Keratinocyte (primary cell): ENCODE measurements at regions not wholly inside any gene's neighbourhood (a gene's known extent, or its start where the extent isn't known, plus 50 kb on each side); places are given as distances from the start of the nearest gene placed in this dataset.

Experiments used
- DNase-seq: peaks from one replicate; pipeline ENCODE4 v3.0.0-alpha.2; 2011; ENCODE audit warnings: low read depth, missing footprints, low spot score
- FAIRE-seq: peaks from 2 replicates; lab custom pipeline; 2011; peaks lifted over from hg19 to GRCh38; lab: Jason Lieb, UNC
- H2AFZ ChIP-seq: 2 replicates; pipeline ENCODE4 v1.6.0; 2012; ENCODE audit warnings: low read length, control low read depth, inconsistent platforms; ENCODE audit not compliant: control insufficient read depth
- H3K27ac ChIP-seq: 2 replicates; pipeline ENCODE4 v1.5.1; 2011; ENCODE audit warnings: low read length; ENCODE audit not compliant: control insufficient read depth, insufficient read depth
- H3K27me3 ChIP-seq: 3 replicates; pipeline ENCODE4 v1.6.0; 2011; ENCODE audit warnings: low read length; ENCODE audit not compliant: control insufficient read depth, insufficient read depth; ENCODE audit errors: extremely low read depth
- H3K36me3 ChIP-seq, 2 experiments: 2 replicates in 1 of 2; 3 replicates in 1 of 2; pipeline ENCODE4 v1.5.1; 2011; ENCODE audit warnings: low read length in 2 of 2, mild to moderate bottlenecking in 1 of 2; ENCODE audit not compliant: control insufficient read depth in 2 of 2, insufficient read depth in 2 of 2; ENCODE audit errors: extremely low read depth in 1 of 2
- H3K4me1 ChIP-seq: 3 replicates; pipeline ENCODE4 v1.5.1; 2011; ENCODE audit warnings: low read length; ENCODE audit not compliant: control insufficient read depth, insufficient read depth; ENCODE audit errors: extremely low read depth
- H3K4me2 ChIP-seq: 3 replicates; pipeline ENCODE4 v1.6.0; 2011; ENCODE audit warnings: low read depth, low read length; ENCODE audit not compliant: control insufficient read depth, insufficient read depth; ENCODE audit errors: extremely low read depth
- H3K4me3 ChIP-seq, 3 experiments: fragments of 200-600 bp in 1 of 3; sonication (generic) in 1 of 3; 2 replicates in 2 of 3; 3 replicates in 1 of 3; pipeline ENCODE4 v1.5.1; 2011 to 2016; ENCODE audit warnings: low read length in 3 of 3, mild to moderate bottlenecking in 3 of 3, control low read depth in 2 of 3, inconsistent platforms in 1 of 3, low read depth in 1 of 3, mixed read lengths in 1 of 3, mixed run types in 1 of 3, moderate library complexity in 1 of 3; ENCODE audit not compliant: control insufficient read depth in 2 of 3, insufficient read depth in 2 of 3; ENCODE audit errors: extremely low read depth in 1 of 3
- H3K79me2 ChIP-seq: 2 replicates; pipeline ENCODE4 v1.6.0; 2012; ENCODE audit warnings: low read length; ENCODE audit not compliant: control insufficient read depth, insufficient read depth
- H3K9ac ChIP-seq: 3 replicates; pipeline ENCODE4 v1.6.0; 2011; ENCODE audit warnings: low read length; ENCODE audit not compliant: control insufficient read depth, insufficient read depth; ENCODE audit errors: extremely low read depth
- H3K9me1 ChIP-seq: 3 replicates; pipeline ENCODE4 v1.6.0; 2011; ENCODE audit warnings: low read length; ENCODE audit not compliant: control insufficient read depth, insufficient read depth; ENCODE audit errors: extremely low read depth
- H3K9me3 ChIP-seq: 2 replicates; pipeline ENCODE4 v1.5.1; 2012; ENCODE audit warnings: low read depth, low read length; ENCODE audit not compliant: control insufficient read depth
- H4K20me1 ChIP-seq: 3 replicates; pipeline ENCODE4 v1.6.0; 2011; ENCODE audit warnings: low read length; ENCODE audit not compliant: control insufficient read depth, insufficient read depth; ENCODE audit errors: extremely low read depth
- EZH2 ChIP-seq: IDR thresholded peaks from one replicate; pipeline ENCODE4 v1.6.1; 2012; ENCODE audit warnings: inconsistent platforms, mild to moderate bottlenecking, low read length, moderate library complexity
- dilution Hi-C: fragments of 300-500 bp; cut with MboI; formaldehyde crosslinking; loops from one replicate; pipeline ENCODE4 v1.7.0; 2020; ENCODE audit warnings: low sequenced_read_pairs; ENCODE audit not compliant: extremely low pct_ligation_motif_present
- TF ChIP-seq, protein P1 (sequence below), 3 experiments: IDR thresholded peaks in 1 of 3; conservative IDR thresholded peaks in 1 of 3; optimal IDR thresholded peaks in 1 of 3; 2 replicates in 2 of 3; 3 replicates in 1 of 3; pipeline versions ENCODE3 to v1.5.1; 2011; ENCODE audit warnings: low read length in 3 of 3, mild to moderate bottlenecking in 3 of 3, moderate library complexity in 2 of 3, control low read depth in 1 of 3, inconsistent platforms in 1 of 3; ENCODE audit not compliant: insufficient read depth in 2 of 3; ENCODE audit errors: extremely low read depth in 1 of 3

GRCh38 chr2:64906853-64907536 lies 82.2 kb upstream of the SLC1A4 start:
- H3K79me2 ChIP-seq, result no peaks in the 10 kb centered on the region
- no peak for FAIRE-seq
- no peak overlapping the region for H3K4me3 ChIP-seq
- H4K20me1 ChIP-seq, result no peaks in the 10 kb centered on the region
- peaks cover 8% of the 10 kb centered on the region for H3K4me1 ChIP-seq
- H3K9me3 ChIP-seq, result no peaks in the 10 kb centered on the region
- dilution Hi-C loops, result loop anchor here (25.0 kb wide), 1 partner anchor 130 kb away; no protein-coding TSS in a partner anchor
- no peaks in the 10 kb centered on the region for H3K36me3 ChIP-seq
- H3K27ac ChIP-seq, result no peak overlapping the region
- H2AFZ ChIP-seq, result no peak overlapping the region
- no peak overlapping the region for H3K4me2 ChIP-seq
- no peak overlapping the region for H3K9ac ChIP-seq
- no peak for DNase-seq
- H3K9me1 ChIP-seq, result no peaks in the 10 kb centered on the region
- no peaks in the 10 kb centered on the region for H3K27me3 ChIP-seq
- TF ChIP-seq EZH2, result no peak
- TF ChIP-seq, protein P1, sequence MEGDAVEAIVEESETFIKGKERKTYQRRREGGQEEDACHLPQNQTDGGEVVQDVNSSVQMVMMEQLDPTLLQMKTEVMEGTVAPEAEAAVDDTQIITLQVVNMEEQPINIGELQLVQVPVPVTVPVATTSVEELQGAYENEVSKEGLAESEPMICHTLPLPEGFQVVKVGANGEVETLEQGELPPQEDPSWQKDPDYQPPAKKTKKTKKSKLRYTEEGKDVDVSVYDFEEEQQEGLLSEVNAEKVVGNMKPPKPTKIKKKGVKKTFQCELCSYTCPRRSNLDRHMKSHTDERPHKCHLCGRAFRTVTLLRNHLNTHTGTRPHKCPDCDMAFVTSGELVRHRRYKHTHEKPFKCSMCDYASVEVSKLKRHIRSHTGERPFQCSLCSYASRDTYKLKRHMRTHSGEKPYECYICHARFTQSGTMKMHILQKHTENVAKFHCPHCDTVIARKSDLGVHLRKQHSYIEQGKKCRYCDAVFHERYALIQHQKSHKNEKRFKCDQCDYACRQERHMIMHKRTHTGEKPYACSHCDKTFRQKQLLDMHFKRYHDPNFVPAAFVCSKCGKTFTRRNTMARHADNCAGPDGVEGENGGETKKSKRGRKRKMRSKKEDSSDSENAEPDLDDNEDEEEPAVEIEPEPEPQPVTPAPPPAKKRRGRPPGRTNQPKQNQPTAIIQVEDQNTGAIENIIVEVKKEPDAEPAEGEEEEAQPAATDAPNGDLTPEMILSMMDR (optimal IDR thresholded peaks at IDR 0.05 in 1 of 3, IDR thresholded peaks at IDR 0.05 in 1 of 3, conservative IDR thresholded peaks at IDR 0.05 in 1 of 3; ENCODE audit: extremely low read depth in 1 of 3, insufficient read depth in 2 of 3, low read length in 3 of 3), result no peak

- no peak overlapping the region for H2AFZ ChIP-seq
- no peak overlapping the region for H3K9ac ChIP-seq
- DNase-seq, result no peak
- no peaks in the 10 kb centered on the region for H4K20me1 ChIP-seq
- no peaks in the 10 kb centered on the region for H3K27me3 ChIP-seq
- dilution Hi-C loops, result loop anchor here (25.0 kb wide), 1 partner anchor 129 kb away; no protein-coding TSS in a partner anchor
- H3K4me1 ChIP-seq, result peaks cover 8% of the 10 kb centered on the region
- no peaks in the 10 kb centered on the region for H3K9me3 ChIP-seq
- TF ChIP-seq, protein P1 (optimal IDR thresholded peaks at IDR 0.05 in 1 of 3, IDR thresholded peaks at IDR 0.05 in 1 of 3, conservative IDR thresholded peaks at IDR 0.05 in 1 of 3; ENCODE audit: extremely low read depth in 1 of 3, insufficient read depth in 2 of 3, low read length in 3 of 3), result no peak
- H3K79me2 ChIP-seq, result no peaks in the 10 kb centered on the region
- FAIRE-seq, result no peak
- H3K4me2 ChIP-seq, result no peak overlapping the region
- no peak overlapping the region for H3K4me3 ChIP-seq
- no peaks in the 10 kb centered on the region for H3K36me3 ChIP-seq
- no peaks in the 10 kb centered on the region for H3K9me1 ChIP-seq
- no peak overlapping the region for H3K27ac ChIP-seq
Observed at GRCh38 chr2:64908406-64908805, 80.8 kb upstream of the SLC1A4 start.
